Right lobe of liver (tissue), 4 donors: ENCODE measurements at regions not wholly inside any gene's neighbourhood (a gene's known extent, or its start where the extent isn't known, plus 50 kb on each side); places are given as distances from the start of the nearest gene placed in this dataset.

Experiments used
- POLR2A ChIP-seq: fragments of 450-650 bp; IDR thresholded peaks from one replicate; pipeline ENCODE4 v1.6.1; 2017; ENCODE audit warnings: antibody characterized with exemption, mild to moderate bottlenecking
- TF ChIP-seq, protein P1 (sequence below), 4 donors: fragments of 200-600 bp in 3 of 4; fragments of 450-650 bp in 1 of 4; IDR thresholded peaks; one replicate each; pipeline versions ENCODE4 v1.5.1 to v1.8.0; 2016 to 2022; ENCODE audit warnings: antibody characterized with exemption in 4 of 4, mild to moderate bottlenecking in 2 of 4
- donor health status: DM: no; HTN: no; CAD: no.
- donor health status: DM: no; HTN: no; CAD: no.
- donor health status: DM: no; HTN: yes; CAD: no.

DNA sequence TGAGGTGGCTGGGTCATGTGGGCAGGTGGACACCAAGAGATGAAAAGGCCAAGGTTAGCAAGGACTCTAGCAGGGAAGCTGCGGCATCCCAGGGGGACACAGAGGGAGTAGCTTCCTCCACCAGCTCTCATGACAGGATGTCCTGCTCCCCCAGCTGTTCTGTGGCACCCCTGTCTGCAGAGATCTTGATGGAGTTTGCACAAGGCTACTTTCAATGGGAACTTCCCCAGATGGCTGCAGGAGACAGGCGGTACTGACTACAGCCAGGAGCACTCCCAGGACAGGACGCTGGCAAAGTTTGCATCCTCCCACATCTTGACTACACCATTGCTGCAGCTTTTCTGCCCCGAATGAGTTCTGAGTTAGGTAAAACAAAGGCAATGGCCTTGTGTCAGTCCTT is 312.8 kb downstream of the TLE4 start:
- TF ChIP-seq, protein P1, sequence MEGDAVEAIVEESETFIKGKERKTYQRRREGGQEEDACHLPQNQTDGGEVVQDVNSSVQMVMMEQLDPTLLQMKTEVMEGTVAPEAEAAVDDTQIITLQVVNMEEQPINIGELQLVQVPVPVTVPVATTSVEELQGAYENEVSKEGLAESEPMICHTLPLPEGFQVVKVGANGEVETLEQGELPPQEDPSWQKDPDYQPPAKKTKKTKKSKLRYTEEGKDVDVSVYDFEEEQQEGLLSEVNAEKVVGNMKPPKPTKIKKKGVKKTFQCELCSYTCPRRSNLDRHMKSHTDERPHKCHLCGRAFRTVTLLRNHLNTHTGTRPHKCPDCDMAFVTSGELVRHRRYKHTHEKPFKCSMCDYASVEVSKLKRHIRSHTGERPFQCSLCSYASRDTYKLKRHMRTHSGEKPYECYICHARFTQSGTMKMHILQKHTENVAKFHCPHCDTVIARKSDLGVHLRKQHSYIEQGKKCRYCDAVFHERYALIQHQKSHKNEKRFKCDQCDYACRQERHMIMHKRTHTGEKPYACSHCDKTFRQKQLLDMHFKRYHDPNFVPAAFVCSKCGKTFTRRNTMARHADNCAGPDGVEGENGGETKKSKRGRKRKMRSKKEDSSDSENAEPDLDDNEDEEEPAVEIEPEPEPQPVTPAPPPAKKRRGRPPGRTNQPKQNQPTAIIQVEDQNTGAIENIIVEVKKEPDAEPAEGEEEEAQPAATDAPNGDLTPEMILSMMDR (IDR thresholded peaks at IDR 0.05), result no peak
- TF ChIP-seq POLR2A, result no peak
